AG04450 (cell line): ENCODE measurements at regions not wholly inside any gene's neighbourhood (a gene's known extent, or its start where the extent isn't known, plus 50 kb on each side); places are given as distances from the start of the nearest gene placed in this dataset.
"Not testable (repeated sequence)": the region's sequence is repeated elsewhere in the genome, so short reads cannot be mapped to it uniquely, and the experiment has no call there.

ENCODE experiments used
- CTCF ChIA-PET: fragments of 300-600, 350-600 bp; formaldehyde crosslinking; extraction: SDS; loops from one replicate; lab custom pipeline; 2022; ENCODE audit warnings: antibody characterized with exemption, inconsistent platforms; lab: Charles Lee
- POLR2A ChIA-PET: fragments of 350-600 bp; formaldehyde crosslinking; extraction: SDS; loops from one replicate; lab custom pipeline; 2021; ENCODE audit warnings: antibody characterized with exemption, inconsistent platforms; lab: Yijun Ruan, JAX
- DNase-seq: peaks from one replicate; pipeline ENCODE4 v3.0.0-alpha.2; 2011; ENCODE audit warnings: low read depth, low spot score
- H3K27ac ChIP-seq: one replicate; pipeline ENCODE4 v1.5.1; 2012; ENCODE audit warnings: low read depth, low read length, control low read depth
- H3K27me3 ChIP-seq: one replicate; pipeline ENCODE4 v1.6.0; 2012; ENCODE audit warnings: low read length; ENCODE audit not compliant: control insufficient read depth, insufficient read depth
- H3K4me3 ChIP-seq: 2 replicates; pipeline ENCODE4 v1.5.1; 2011; ENCODE audit warnings: mild to moderate bottlenecking, low read depth, low read length, control low read depth
- H3K9me3 ChIP-seq: 2 replicates; pipeline ENCODE4 v1.5.1; 2012; ENCODE audit warnings: low read length; ENCODE audit not compliant: control insufficient read depth, insufficient read depth
- TF ChIP-seq, protein P1 (sequence below): IDR thresholded peaks from 2 replicates; pipeline ENCODE4 v1.5.1; 2011; ENCODE audit warnings: low read depth, low read length, control low read depth, inconsistent platforms

GRCh38 chr7:138214926-138215325, 138.7 kb downstream of the AKR1D1 start:
- H3K27ac ChIP-seq: no peak overlapping the region
- CTCF ChIA-PET: no interaction called here
- POLR2A ChIA-PET: no interaction called here

GRCh38 chr7:138220321-138220720, 144.1 kb downstream of the AKR1D1 start:
- POLR2A ChIA-PET, DNase-seq, H3K27me3 ChIP-seq, H3K27ac ChIP-seq, H3K4me3 ChIP-seq: not testable (repeated sequence)
- peaks cover 13% of the 10 kb centered on the region for H3K9me3 ChIP-seq
- CTCF ChIA-PET: interaction anchor here (0.6 kb wide), 1 partner anchor 444 kb away, joined by 4 read pairs; no protein-coding TSS in a partner anchor

More at GRCh38 chr7:138214926-138215325, 138.7 kb downstream of the AKR1D1 start:
- DNase-seq: no peak
- H3K27me3 ChIP-seq: no peaks in the 10 kb centered on the region
- H3K4me3 ChIP-seq: no peak overlapping the region
- TF ChIP-seq, protein P1, sequence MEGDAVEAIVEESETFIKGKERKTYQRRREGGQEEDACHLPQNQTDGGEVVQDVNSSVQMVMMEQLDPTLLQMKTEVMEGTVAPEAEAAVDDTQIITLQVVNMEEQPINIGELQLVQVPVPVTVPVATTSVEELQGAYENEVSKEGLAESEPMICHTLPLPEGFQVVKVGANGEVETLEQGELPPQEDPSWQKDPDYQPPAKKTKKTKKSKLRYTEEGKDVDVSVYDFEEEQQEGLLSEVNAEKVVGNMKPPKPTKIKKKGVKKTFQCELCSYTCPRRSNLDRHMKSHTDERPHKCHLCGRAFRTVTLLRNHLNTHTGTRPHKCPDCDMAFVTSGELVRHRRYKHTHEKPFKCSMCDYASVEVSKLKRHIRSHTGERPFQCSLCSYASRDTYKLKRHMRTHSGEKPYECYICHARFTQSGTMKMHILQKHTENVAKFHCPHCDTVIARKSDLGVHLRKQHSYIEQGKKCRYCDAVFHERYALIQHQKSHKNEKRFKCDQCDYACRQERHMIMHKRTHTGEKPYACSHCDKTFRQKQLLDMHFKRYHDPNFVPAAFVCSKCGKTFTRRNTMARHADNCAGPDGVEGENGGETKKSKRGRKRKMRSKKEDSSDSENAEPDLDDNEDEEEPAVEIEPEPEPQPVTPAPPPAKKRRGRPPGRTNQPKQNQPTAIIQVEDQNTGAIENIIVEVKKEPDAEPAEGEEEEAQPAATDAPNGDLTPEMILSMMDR: no peak
- H3K9me3 ChIP-seq: no peaks in the 10 kb centered on the region; the same call in 1 of the 2 replicates

DNA sequence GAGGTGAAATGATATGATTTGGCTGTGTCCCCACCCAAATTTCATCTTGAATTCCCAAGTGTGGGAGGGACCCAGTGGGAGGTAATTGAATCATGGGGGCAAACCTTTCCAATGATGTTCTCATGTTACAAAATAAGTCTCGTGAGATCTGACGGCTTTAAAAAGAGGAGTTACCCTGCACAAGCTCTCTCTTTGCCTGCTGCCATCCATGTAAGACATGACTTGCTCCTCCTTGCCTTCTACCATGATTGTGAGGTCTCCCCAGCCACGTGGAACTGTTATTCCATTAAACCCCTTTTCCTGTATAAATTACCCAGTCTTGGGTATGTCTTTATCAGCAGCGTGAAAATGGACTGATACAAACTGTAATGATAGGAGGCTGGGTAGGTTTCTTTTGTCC, 145.1 kb downstream of the AKR1D1 start:
- H3K27ac ChIP-seq, DNase-seq, H3K27me3 ChIP-seq, CTCF ChIA-PET, H3K4me3 ChIP-seq, POLR2A ChIA-PET: not testable (repeated sequence)
- peaks cover 16% of the 10 kb centered on the region for H3K9me3 ChIP-seq

DNA sequence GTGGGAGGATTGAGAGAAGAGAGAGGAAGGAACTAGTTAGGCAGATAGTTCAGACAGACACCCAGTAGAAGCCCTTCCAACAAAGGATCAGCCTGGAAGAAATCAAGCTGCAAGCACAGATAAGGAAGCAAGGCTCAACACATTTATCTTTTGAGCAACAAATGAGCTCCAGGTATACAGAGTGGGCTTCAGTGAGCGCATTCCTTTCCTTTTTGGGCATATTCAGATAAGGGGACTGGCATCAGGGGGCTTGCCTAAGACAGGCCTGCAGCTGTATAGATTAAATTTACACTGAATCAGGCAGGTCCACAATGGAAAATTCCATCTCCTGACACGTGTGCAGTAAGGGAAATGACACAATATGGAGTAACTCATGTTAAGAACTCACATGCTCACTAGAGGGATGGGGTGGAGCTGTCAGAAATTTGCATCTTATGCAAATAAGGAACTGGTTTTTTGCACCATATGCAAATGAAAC, 147.2 kb downstream of the AKR1D1 start:
- CTCF ChIA-PET: no interaction called here
- Histone ChIP-seq H3K27me3 (no peaks in the 10 kb centered on the region), H3K9me3 (peaks cover 22% of the 10 kb centered on the region), H3K4me3 (no peak overlapping the region), H3K27ac (no peak overlapping the region)
- DNase-seq: no peak
- TF ChIP-seq, protein P1: no peak
- POLR2A ChIA-PET: no interaction called here

- no peak overlapping the region for H3K4me3 ChIP-seq
- TF ChIP-seq, protein P1: no peak
- no peak for DNase-seq
- CTCF ChIA-PET: no interaction called here
- no peaks in the 10 kb centered on the region for H3K27me3 ChIP-seq
- H3K27ac ChIP-seq: no peak overlapping the region
- POLR2A ChIA-PET: no interaction called here
- H3K9me3 ChIP-seq: peaks cover 16% of the 10 kb centered on the region
Measured at GRCh38 chr7:138226001-138226476, 149.8 kb downstream of the AKR1D1 start.

GRCh38 chr7:138226745-138227279, 150.6 kb downstream of the AKR1D1 start:
- ChIA-PET POLR2A (no interaction called here), CTCF (no interaction called here)
- Histone ChIP-seq H3K9me3 (peaks cover 16% of the 10 kb centered on the region), H3K27me3 (no peaks in the 10 kb centered on the region), H3K4me3 (no peak overlapping the region), H3K27ac (no peak overlapping the region)
- DNase-seq: no peak
- TF ChIP-seq, protein P1: no peak
